Effector memory CD4-positive, alpha-beta T cell (primary cell): ENCODE measurements at regions not wholly inside any gene's neighbourhood (a gene's known extent, or its start where the extent isn't known, plus 50 kb on each side); places are given as distances from the start of the nearest gene placed in this dataset.
"Not testable (repeated sequence)": the region's sequence is repeated elsewhere in the genome, so short reads cannot be mapped to it uniquely, and the experiment has no call there.

ENCODE experiments used
- DNase-seq, 3 donors: peaks; one replicate each; pipeline ENCODE4 v3.0.0-alpha.2; 2020
- H3K27ac ChIP-seq: 2 replicates; pipeline ENCODE4 v1.7.0; 2013; ENCODE audit warnings: mild to moderate bottlenecking, low read length, moderate library complexity; ENCODE audit not compliant: insufficient read depth, poor library complexity, severe bottlenecking
- H3K27me3 ChIP-seq: replicated peaks from 2 replicates; pipeline ENCODE4 v1.7.0; 2013; ENCODE audit warnings: mild to moderate bottlenecking, low read length; ENCODE audit not compliant: insufficient read depth, control insufficient read depth, poor library complexity, severe bottlenecking
- H3K36me3 ChIP-seq: 2 replicates; pipeline ENCODE4 v1.7.0; 2013; ENCODE audit warnings: mild to moderate bottlenecking, low read length, moderate library complexity; ENCODE audit not compliant: control insufficient read depth, insufficient read depth
- H3K4me1 ChIP-seq: 2 replicates; pipeline ENCODE4 v1.7.0; 2013; ENCODE audit warnings: low read length, mild to moderate bottlenecking; ENCODE audit not compliant: control insufficient read depth, insufficient read depth, poor library complexity, severe bottlenecking
- H3K4me3 ChIP-seq: 2 replicates; pipeline ENCODE4 v1.7.0; 2013; ENCODE audit warnings: low read length, low read depth, mild to moderate bottlenecking; ENCODE audit not compliant: insufficient read depth, poor library complexity, severe bottlenecking
- H3K9me3 ChIP-seq: 2 replicates; pipeline ENCODE4 v1.7.0; 2013; ENCODE audit warnings: mild to moderate bottlenecking, low read length, moderate library complexity; ENCODE audit not compliant: control insufficient read depth

DNA sequence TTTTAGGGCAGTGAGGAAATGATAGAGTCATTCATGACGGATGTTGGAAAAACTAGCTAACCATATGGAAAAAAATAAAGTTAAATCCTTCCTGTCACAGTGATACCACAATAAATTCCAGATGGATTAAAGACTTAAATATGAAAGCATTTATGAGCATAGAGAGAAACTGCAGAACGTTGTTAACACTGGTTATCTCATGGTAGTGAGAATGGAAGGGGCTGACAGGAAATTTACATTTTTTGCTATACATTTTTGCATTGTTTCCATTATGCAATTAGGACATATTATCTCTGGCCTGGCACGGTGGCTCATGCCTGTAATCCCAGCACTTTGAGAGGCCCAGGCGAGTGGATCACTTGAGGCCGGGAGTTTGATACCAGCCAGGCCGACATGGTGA lies 130.5 kb upstream of the VOPP1 start:
- H3K27me3 ChIP-seq, DNase-seq, H3K9me3 ChIP-seq: not testable (repeated sequence)

DNA sequence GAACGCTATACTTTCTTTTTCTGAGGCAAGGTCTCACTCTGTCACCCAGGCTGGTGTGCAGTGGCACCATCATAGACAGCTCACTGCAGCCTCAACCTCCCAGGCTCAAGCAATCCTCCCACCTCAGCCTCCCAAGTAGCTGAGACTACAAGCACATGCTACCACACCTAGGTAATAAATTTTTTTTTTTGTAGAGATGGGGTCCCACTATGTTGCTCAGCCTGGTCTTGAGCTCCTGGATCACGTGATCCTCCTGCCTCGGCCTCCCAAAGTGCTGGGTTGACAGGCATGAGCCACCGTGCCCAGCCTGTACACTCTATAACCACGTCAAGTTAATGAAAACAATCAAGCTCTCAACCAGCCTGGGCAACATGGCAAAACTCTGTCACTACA lies 127.1 kb upstream of the VOPP1 start:
- not testable (repeated sequence) for H3K9me3 ChIP-seq

More for the DNA sequence above, 130.5 kb upstream of the VOPP1 start:
- not testable (repeated sequence) for H3K4me1 ChIP-seq, H3K27ac ChIP-seq, H3K4me3 ChIP-seq, H3K36me3 ChIP-seq

DNA sequence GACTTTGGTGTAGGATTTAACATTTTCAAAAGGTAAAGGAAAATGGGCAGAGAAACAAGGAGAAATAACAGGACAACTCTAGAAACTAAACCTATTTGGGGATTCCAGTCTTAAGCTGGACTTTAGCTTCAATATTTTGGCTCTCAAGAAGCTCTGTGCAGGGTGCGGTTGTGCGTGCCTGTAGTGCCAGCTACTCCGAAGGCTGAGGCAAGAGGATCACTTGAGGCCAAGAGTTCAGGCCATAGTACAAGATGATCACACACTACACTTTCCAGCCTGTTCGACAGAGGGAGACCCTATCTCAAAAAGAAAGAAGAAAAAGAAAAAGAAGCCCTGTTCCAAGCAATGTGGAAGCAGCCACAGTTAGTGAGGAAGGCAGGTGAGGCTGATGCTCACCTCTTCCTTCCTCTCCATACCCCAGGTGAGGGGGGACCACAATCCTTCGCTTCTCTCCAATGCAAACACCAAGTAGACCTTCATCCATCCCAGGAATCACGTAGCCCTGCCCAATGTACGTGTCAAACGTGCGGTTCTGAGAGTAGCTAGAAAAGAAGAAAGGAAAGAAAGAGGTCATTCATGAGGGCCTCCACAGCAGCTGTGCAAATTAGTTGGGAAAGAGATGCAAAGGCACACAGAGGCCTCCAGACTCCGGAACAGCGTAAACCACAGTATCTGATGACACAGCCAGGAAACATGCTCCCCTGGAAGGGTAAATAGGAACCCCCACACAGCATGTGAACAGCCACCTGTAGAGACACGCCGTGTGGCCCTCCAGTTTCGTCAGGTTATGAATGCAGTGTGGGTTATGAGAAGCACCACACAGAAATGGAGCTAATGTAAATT lies 126.5 kb upstream of the VOPP1 start:
- DNase-seq, H3K27ac ChIP-seq, H3K4me3 ChIP-seq: not testable (repeated sequence)

More for the DNA sequence above, 127.1 kb upstream of the VOPP1 start:
- H3K27me3 ChIP-seq, H3K27ac ChIP-seq, H3K36me3 ChIP-seq, DNase-seq, H3K4me1 ChIP-seq, H3K4me3 ChIP-seq: not testable (repeated sequence)

DNA sequence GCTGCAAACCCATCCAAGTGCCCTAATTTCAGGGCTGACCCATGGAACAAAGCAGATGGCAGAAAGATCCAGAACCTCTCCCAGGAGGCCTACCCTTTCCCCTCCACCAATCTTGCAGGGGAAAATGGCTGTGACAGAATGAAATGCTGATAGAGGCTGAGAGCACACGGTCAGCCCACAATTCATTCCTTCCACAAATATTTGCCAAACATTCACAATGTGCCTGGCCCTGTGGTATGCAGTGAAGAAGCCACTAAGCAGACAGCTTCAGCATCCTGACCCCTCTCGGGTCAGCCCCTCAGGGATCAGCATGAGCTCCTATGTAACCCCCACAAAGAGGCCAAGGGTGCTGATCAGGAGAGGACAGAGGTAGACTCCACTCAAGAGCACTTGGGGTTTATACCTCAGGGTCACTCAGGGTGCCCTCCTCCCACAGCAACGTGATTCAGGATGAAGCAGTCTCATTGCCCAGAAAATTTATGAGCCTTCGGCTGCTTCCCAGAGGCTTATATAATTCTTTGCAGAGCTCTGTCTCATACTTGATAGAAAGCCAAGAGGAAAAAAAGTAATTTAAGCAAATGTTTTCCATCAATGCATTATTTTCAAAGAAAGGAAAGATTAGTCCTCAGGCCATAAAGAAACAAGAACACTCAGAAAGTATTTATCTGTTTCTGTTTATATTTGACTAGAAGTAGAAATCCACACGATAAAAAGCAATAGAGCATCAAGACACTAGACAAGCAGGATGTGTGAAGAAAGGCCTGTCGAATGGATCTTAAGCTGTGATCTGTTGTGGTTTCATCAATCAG lies 123.8 kb upstream of the VOPP1 start:
- not testable (repeated sequence) for H3K9me3 ChIP-seq, H3K27me3 ChIP-seq, H3K36me3 ChIP-seq, H3K27ac ChIP-seq, H3K4me3 ChIP-seq, H3K4me1 ChIP-seq, DNase-seq

More for the DNA sequence above, 126.5 kb upstream of the VOPP1 start:
- not testable (repeated sequence) for H3K4me1 ChIP-seq, H3K27me3 ChIP-seq, H3K36me3 ChIP-seq, H3K9me3 ChIP-seq

DNA sequence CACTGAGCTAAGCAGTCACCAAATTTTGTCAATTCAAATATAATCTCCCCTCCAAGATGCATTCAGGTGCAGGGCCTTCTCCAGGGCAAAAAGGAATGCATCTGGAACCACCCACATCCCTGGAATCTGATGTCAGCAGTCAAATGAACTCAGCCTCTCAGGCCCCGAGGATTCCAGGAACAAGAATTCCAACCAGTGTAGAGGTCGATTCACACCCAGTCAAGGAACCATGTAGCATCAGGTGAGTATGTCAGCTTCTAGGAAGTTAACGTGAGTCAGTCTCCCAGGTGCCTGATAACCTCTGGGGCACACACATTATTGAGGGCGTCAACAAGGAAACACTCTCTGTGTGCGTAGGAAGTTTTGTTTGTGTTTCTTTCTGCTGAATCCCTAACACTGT lies 122.2 kb upstream of the VOPP1 start:
- not testable (repeated sequence) for H3K27me3 ChIP-seq, H3K4me1 ChIP-seq, DNase-seq, H3K36me3 ChIP-seq, H3K4me3 ChIP-seq, H3K27ac ChIP-seq, H3K9me3 ChIP-seq

DNA sequence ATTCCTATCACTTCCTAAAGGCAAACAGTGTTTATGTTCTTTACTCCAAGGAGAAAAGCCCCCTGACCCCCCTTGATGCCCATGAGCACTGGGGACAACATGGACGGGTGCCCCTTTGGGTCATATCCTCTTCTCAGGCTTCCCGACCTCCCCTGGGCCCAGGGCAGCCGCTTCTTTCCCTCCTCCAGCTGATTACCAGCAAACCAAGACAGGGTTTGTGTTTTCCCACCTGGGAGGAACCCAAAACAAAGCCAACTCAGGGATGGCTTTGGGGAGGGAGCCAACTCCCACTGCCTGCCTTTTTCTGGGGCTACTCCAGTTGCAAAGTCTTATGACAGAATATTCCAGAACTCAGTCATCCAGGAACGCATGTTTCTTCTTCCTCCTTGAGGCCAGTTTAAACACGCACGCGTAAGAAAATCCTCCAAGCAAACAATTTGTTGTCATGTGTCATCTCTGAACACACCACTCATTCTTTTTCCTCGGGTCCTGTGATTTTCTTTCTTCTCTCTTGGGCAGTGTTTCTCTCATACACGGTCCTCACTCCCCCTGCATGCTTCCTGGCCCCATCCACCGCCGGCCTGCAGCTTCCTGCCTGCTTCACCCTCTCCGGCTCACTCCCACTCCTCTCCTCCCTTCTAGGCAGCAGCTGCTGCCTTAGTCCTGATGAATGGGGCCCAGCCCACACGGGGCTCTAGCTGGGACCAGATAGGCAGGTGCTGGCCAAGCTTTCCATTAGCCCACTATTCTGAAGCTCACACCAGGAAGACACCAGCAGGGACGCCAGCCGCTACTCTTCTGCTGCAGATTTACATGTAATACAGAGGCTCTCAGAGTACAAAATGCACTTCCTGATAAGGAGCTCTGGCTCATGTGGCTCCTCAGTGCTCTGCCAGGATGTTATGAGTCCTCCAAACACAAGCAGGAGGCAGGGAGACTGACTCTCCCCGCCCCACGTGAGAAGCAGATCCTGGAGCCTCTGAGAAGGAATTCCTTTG lies 116.7 kb upstream of the VOPP1 start:
- not testable (repeated sequence) for H3K4me3 ChIP-seq, H3K9me3 ChIP-seq, H3K4me1 ChIP-seq, H3K27me3 ChIP-seq, DNase-seq, H3K27ac ChIP-seq, H3K36me3 ChIP-seq

DNA sequence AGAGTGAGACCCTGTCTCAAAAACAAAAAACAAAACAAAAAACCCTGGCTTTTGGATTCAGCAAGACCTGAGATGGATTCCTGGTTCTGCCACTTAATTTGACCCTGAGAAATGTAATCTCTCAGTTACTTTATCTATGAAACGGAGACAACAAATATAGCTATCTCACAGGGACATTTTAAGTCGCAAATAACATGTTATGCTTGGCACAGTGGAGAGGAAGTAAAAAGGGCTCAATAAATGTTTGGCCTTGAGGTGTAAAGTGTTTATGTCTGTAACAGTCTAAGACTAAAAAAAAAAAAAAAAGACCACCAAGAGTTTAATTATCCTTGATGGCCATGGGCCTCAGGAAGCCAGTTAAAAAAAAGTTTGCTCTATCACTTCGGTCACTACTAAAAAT lies 116.0 kb upstream of the VOPP1 start:
- DNase-seq, H3K4me1 ChIP-seq: not testable (repeated sequence)

DNA sequence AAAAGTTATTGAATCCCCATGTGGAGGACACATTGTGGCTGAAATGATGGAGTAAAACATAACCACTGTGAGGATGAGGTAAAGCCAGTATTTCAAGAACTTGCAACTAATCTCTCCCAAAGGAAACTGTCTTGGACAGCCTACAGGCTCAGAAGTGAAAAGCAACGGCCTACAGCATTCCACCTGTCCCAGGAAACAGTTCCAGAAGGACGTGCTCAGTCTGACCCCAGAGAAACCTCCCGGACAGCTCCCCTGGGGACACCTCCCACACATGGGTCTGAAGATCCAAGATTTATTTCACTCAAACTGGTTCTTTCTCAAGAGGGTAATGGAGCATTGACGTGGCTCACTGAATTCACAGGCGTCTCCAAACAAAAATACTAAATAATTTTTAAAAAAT lies 115.0 kb upstream of the VOPP1 start:
- H3K27me3 ChIP-seq, H3K4me1 ChIP-seq, H3K4me3 ChIP-seq, DNase-seq, H3K36me3 ChIP-seq, H3K27ac ChIP-seq, H3K9me3 ChIP-seq: not testable (repeated sequence)

More for the DNA sequence above, 116.0 kb upstream of the VOPP1 start:
- H3K36me3 ChIP-seq, H3K27ac ChIP-seq, H3K4me3 ChIP-seq, H3K27me3 ChIP-seq, H3K9me3 ChIP-seq: not testable (repeated sequence)

DNA sequence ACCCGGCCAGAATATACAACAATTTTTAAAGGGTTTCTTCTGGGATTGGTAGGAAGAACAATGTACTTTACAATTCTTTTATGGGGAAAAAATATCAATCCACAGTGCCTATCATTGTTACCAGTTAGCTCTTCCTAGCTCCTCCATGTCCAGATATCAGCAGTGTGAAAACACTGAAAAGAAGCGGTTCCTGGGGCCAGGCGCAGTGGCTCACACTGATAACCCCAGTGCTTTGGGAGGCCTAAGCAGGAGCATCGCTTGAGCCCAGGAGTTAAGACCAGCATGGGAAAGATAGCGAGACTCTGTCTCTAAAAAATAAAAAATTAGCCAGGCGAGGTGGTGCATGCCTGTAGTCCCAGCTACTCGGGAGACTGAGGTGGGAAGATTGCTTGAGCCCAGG lies 114.5 kb upstream of the VOPP1 start:
- not testable (repeated sequence) for H3K36me3 ChIP-seq, H3K4me1 ChIP-seq, H3K4me3 ChIP-seq, H3K9me3 ChIP-seq, H3K27me3 ChIP-seq, DNase-seq, H3K27ac ChIP-seq
